HEK293 (cell line): ENCODE measurements at regions not wholly inside any gene's neighbourhood (a gene's known extent, or its start where the extent isn't known, plus 50 kb on each side); places are given as distances from the start of the nearest gene placed in this dataset.

Experiments
- CTCF ChIA-PET: fragments of 350-600 bp; formaldehyde crosslinking; extraction: SDS; loops from one replicate; lab custom pipeline; 2021; ENCODE audit warnings: antibody characterized with exemption; lab: Yijun Ruan, JAX
- POLR2A ChIA-PET: fragments of 300-600 bp; formaldehyde crosslinking; extraction: SDS; loops from one replicate; lab custom pipeline; 2020; ENCODE audit warnings: antibody characterized with exemption, inconsistent platforms; lab: Yijun Ruan, JAX
- H3K27ac ChIP-seq: fragments of 200-500 bp; sonication (Bioruptor generic); 2 replicates; pipeline ENCODE4 v1.5.1; 2014; ENCODE audit warnings: low read depth, low read length, control low read depth, inconsistent platforms; ENCODE audit errors: extremely low read depth
- H3K36me3 ChIP-seq, 2 experiments: fragments of 200-500 bp in 1 of 2; sonication (Bioruptor generic) in 1 of 2; 1 replicate in 1 of 2; 2 replicates in 1 of 2; pipeline ENCODE4 v1.5.1; 2014 to 2017; ENCODE audit warnings: inconsistent platforms in 2 of 2, low read length in 2 of 2; ENCODE audit not compliant: control insufficient read depth in 2 of 2, insufficient read depth in 1 of 2
- H3K4me1 ChIP-seq: fragments of 200-500 bp; sonication (Bioruptor generic); 2 replicates; pipeline ENCODE4 v1.5.1; 2014; ENCODE audit warnings: mild to moderate bottlenecking, low read length, inconsistent platforms; ENCODE audit not compliant: control insufficient read depth, insufficient read depth
- H3K4me3 ChIP-seq: 2 replicates; pipeline ENCODE4 v1.5.1; 2011; ENCODE audit warnings: low read depth, mild to moderate bottlenecking, control low read depth, low read length, moderate library complexity
- H3K9me3 ChIP-seq: fragments of 200-500 bp; sonication (Bioruptor generic); 2 replicates; pipeline ENCODE4 v1.5.1; 2014; ENCODE audit warnings: low read depth, low read length, inconsistent platforms; ENCODE audit not compliant: control insufficient read depth, insufficient read depth
- MEIS1 ChIP-seq: sonication (generic); formaldehyde crosslinking; IDR thresholded peaks from 2 replicates; pipeline ENCODE4 v1.8.1; 2022; ENCODE audit warnings: missing genetic modification reagents, mild to moderate bottlenecking, borderline replicate concordance
- TRIM28 ChIP-seq: IDR thresholded peaks from 2 replicates; pipeline ENCODE4 v1.6.1; 2011; ENCODE audit warnings: low read length, control low read depth, borderline replicate concordance
- ZBTB8A ChIP-seq: fragments of 450-650 bp; formaldehyde crosslinking; IDR thresholded peaks from 2 replicates; pipeline ENCODE4 v1.5.1; 2016; ENCODE audit warnings: missing biosample characterization, missing genetic modification characterization
- ZNF114 ChIP-seq: fragments of 450-650 bp; formaldehyde crosslinking; IDR thresholded peaks from 2 replicates; pipeline ENCODE4 v1.5.0; 2017; ENCODE audit warnings: missing biosample characterization, missing genetic modification characterization
- ZNF16 ChIP-seq: fragments of 450-650 bp; formaldehyde crosslinking; IDR thresholded peaks from 2 replicates; pipeline ENCODE4 v1.5.1; 2016; ENCODE audit warnings: low read depth, missing biosample characterization, missing genetic modification characterization
- ZNF211 ChIP-seq: fragments of 450-650 bp; formaldehyde crosslinking; IDR thresholded peaks from 2 replicates; pipeline ENCODE4 v1.5.1; 2016; ENCODE audit warnings: low read depth, missing biosample characterization, missing genetic modification characterization
- ZNF501 ChIP-seq: fragments of 450-650 bp; formaldehyde crosslinking; IDR thresholded peaks from 2 replicates; pipeline ENCODE4 v1.5.1; 2016; ENCODE audit warnings: missing biosample characterization, missing genetic modification characterization
- ZNF621 ChIP-seq: fragments of 450-650 bp; formaldehyde crosslinking; IDR thresholded peaks from 2 replicates; pipeline ENCODE4 v1.5.1; 2017; ENCODE audit warnings: missing biosample characterization, missing genetic modification characterization
- ZNF629 ChIP-seq: fragments of 450-650 bp; formaldehyde crosslinking; IDR thresholded peaks from 2 replicates; pipeline ENCODE4 v1.5.1; 2017; ENCODE audit warnings: missing biosample characterization, missing genetic modification characterization
- ZNF660 ChIP-seq: fragments of 450-650 bp; IDR thresholded peaks from 2 replicates; pipeline ENCODE4 v1.5.1; 2018; ENCODE audit warnings: missing biosample characterization, mild to moderate bottlenecking, missing genetic modification characterization
- ZNF677 ChIP-seq: fragments of 450-650 bp; IDR thresholded peaks from 2 replicates; pipeline ENCODE4 v1.5.0; 2018; ENCODE audit warnings: missing biosample characterization, mild to moderate bottlenecking, missing genetic modification characterization, moderate library complexity
- ZNF791 ChIP-seq: fragments of 450-650 bp; formaldehyde crosslinking; IDR thresholded peaks from 2 replicates; pipeline ENCODE4 v1.5.1; 2016; ENCODE audit warnings: missing biosample characterization, missing genetic modification characterization
- TF ChIP-seq, protein P1 (sequence below): fragments of 450-650 bp; formaldehyde crosslinking; IDR thresholded peaks from 2 replicates; pipeline ENCODE4 v1.5.1; 2017; ENCODE audit warnings: missing biosample characterization, mild to moderate bottlenecking, missing genetic modification characterization, moderate library complexity
- TF ChIP-seq, protein P2 (sequence below): fragments of 450-650 bp; formaldehyde crosslinking; IDR thresholded peaks from 2 replicates; pipeline ENCODE4 v1.5.1; 2017; ENCODE audit warnings: missing biosample characterization, missing genetic modification characterization
- TF ChIP-seq, protein P3 (sequence below): fragments of 450-650 bp; formaldehyde crosslinking; IDR thresholded peaks from 2 replicates; pipeline ENCODE4 v1.5.1; 2016; ENCODE audit warnings: missing biosample characterization, missing genetic modification characterization, low read depth
- TF ChIP-seq, protein P4 (sequence below): fragments of 450-650 bp; formaldehyde crosslinking; IDR thresholded peaks from 2 replicates; pipeline ENCODE4 v1.5.1; 2016; ENCODE audit warnings: missing biosample characterization, missing genetic modification characterization, low read depth
- TF ChIP-seq, protein P5 (sequence below): fragments of 450-650 bp; formaldehyde crosslinking; IDR thresholded peaks from 2 replicates; pipeline ENCODE4 v1.5.1; 2016; ENCODE audit warnings: missing biosample characterization, missing genetic modification characterization

DNA sequence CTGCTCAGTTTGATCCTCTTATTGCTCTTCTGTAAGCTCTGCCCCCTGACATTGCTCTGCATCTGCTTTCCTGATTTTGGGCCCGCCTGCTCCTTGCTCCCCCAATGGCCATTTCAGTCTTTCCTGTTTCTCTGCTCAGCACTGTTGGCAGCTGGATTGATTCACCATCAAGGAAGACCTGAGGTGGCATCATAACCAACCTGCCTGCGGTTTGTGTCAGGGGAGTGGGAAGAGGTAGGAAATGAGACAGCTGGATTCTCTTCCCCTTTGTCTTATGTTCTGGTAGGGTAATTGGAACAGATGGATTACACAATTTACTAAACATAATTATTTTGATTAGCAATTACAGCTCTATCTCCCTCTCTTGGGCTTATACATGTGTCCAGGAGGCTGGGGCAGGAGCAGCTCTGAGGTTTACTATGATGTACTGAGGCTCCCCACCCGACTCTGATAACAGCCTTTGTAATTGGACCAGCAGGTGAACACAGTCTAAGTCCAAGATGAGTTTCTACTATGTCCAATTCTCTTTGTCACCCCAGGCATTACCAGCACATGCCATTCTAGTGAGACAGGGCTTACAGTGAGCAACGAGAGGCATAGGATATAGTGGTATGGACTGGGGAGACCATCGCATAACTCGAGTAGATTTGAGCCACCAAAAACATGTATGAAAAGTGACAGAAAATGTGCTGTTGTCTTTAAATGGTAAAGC is 151.8 kb upstream of the MMADHC start (continued):
- TF ChIP-seq, protein P1, sequence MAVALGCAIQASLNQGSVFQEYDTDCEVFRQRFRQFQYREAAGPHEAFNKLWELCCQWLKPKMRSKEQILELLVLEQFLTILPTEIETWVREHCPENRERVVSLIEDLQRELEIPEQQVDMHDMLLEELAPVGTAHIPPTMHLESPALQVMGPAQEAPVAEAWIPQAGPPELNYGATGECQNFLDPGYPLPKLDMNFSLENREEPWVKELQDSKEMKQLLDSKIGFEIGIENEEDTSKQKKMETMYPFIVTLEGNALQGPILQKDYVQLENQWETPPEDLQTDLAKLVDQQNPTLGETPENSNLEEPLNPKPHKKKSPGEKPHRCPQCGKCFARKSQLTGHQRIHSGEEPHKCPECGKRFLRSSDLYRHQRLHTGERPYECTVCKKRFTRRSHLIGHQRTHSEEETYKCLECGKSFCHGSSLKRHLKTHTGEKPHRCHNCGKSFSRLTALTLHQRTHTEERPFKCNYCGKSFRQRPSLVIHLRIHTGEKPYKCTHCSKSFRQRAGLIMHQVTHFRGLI = no peak
- TF ChIP-seq ZNF677 (tag by site-specific recombination) = no peak

DNA sequence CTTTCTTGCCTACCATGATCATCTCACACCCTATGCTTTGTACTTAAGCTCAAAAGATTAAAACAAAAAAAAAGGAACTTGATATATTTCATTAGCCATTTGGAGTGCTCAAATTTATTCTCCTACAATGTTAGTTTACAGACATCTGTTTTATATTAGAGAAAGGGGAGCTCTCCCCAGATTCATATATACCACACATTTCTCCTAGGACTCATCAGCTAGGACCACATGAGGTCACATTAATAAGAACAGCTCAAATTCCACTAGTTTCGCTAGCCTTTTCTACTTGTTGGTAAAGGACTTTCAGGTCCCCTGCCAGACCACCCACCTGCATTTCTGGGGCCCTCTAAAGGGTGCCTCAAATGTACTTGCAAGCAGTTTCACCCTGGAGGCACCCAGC is 151.2 kb upstream of the MMADHC start:
- POLR2A ChIA-PET = interaction anchor here (1.0 kb wide), 1 partner anchor 747 kb away, joined by 3 read pairs; no protein-coding TSS in a partner anchor
- peaks cover 3% of the 10 kb centered on the region; the same call in 1 of the 2 replicates for H3K4me1 ChIP-seq
- no peaks in the 10 kb centered on the region for H3K36me3 ChIP-seq
- H3K27ac ChIP-seq = no peak overlapping the region
- H3K9me3 ChIP-seq = no peaks in the 10 kb centered on the region
- H3K4me3 ChIP-seq = no peak overlapping the region
- TF ChIP-seq ZNF629 (tag by site-specific recombination) = no peak
- TF ChIP-seq, protein P2, sequence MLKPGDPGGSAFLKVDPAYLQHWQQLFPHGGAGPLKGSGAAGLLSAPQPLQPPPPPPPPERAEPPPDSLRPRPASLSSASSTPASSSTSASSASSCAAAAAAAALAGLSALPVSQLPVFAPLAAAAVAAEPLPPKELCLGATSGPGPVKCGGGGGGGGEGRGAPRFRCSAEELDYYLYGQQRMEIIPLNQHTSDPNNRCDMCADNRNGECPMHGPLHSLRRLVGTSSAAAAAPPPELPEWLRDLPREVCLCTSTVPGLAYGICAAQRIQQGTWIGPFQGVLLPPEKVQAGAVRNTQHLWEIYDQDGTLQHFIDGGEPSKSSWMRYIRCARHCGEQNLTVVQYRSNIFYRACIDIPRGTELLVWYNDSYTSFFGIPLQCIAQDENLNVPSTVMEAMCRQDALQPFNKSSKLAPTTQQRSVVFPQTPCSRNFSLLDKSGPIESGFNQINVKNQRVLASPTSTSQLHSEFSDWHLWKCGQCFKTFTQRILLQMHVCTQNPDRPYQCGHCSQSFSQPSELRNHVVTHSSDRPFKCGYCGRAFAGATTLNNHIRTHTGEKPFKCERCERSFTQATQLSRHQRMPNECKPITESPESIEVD (tag by site-specific recombination) = no peak
- no peak for TF ChIP-seq MEIS1 (CRISPR knock-in tag)
- no peak for TF ChIP-seq ZNF501 (tag by site-specific recombination)
- CTCF ChIA-PET = no interaction called here

DNA sequence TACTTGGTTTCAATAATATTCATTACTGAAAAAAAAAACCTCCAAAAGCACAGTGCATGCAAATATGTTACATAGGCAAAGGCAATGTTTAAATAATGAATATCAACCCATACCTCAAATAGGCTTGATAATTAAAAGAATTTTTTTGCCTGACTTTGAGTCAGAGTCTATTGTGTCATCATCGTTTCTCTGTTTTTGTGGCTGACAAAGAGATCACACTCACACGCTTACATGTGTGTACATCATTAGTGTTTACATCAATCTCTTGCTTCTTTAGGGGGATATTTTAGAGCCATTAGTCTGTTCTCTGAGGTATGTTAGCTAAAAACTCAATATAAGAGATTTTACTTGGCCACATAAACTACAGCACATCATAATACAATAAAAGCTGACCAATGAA is 150.3 kb upstream of the MMADHC start:
- Histone ChIP-seq H3K4me1 (peaks cover 8% of the 10 kb centered on the region; the same call in 1 of the 2 replicates), H3K36me3 (no peaks in the 10 kb centered on the region), H3K4me3 (no peak overlapping the region), H3K27ac (no peak overlapping the region), H3K9me3 (no peaks in the 10 kb centered on the region)
- ChIA-PET POLR2A (interaction anchor here (1.0 kb wide), 1 partner anchor 747 kb away, joined by 3 read pairs; no protein-coding TSS in a partner anchor), CTCF (no interaction called here)
- TF ChIP-seq ZBTB8A (tag by site-specific recombination) = no peak
- TF ChIP-seq, protein P3, sequence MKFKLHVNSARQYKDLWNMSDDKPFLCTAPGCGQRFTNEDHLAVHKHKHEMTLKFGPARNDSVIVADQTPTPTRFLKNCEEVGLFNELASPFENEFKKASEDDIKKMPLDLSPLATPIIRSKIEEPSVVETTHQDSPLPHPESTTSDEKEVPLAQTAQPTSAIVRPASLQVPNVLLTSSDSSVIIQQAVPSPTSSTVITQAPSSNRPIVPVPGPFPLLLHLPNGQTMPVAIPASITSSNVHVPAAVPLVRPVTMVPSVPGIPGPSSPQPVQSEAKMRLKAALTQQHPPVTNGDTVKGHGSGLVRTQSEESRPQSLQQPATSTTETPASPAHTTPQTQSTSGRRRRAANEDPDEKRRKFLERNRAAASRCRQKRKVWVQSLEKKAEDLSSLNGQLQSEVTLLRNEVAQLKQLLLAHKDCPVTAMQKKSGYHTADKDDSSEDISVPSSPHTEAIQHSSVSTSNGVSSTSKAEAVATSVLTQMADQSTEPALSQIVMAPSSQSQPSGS = no peak
- no peak for TF ChIP-seq ZNF114 (tag by site-specific recombination)
- no peak for TF ChIP-seq ZNF16 (tag by site-specific recombination)

DNA sequence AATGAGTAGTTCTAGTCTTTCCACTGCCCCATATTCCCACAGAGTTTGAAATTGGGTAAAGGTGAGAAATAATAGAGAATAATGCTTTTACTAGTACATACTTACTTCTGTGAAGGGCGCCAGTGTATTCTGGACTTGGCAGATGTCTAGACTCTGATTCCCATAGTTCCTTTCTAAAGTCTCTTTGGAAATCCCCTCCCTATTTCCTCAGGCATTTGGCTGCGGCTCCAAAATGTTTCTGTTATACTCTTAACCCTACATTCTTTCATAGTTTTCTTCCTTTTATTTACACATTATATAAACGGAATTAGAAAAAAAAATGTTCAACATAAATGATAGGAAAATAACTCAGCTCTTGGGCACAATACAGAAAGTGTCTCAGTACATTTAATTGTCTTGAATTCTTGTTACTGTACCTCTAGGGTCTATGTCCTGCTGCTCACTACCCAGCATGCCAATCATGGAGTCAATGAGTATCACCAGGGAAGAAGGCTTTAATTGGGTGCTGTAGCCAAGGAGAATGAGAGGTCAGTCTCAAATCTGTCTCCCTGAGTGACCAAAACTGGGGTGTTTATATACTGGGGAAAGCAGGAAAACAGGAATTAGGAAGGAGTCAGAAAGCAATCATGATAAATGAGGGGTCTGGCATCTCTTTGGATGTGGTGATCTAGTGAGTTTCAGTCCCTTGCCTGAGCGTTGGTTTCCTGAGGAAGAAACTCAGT is 147.8 kb upstream of the MMADHC start:
- ChIA-PET POLR2A (no interaction called here), CTCF (interaction anchor here (0.6 to 1.0 kb wide), 3 partner anchors 57 to 149 kb away, joined by 3 read pairs; no protein-coding TSS in a partner anchor)
- H3K27ac ChIP-seq = no peak overlapping the region
- H3K9me3 ChIP-seq = no peaks in the 10 kb centered on the region
- H3K4me1 ChIP-seq = peaks cover 18% of the 10 kb centered on the region; the same call in 1 of the 2 replicates
- H3K36me3 ChIP-seq = no peaks in the 10 kb centered on the region
- H3K4me3 ChIP-seq = no peak overlapping the region
- TF ChIP-seq ZNF791 (tag by site-specific recombination) (no peak), ZNF660 (no peak), TRIM28 (no peak), ZNF211 (tag by site-specific recombination) (no peak), ZNF621 (tag by site-specific recombination) (no peak)
- TF ChIP-seq, protein P4, sequence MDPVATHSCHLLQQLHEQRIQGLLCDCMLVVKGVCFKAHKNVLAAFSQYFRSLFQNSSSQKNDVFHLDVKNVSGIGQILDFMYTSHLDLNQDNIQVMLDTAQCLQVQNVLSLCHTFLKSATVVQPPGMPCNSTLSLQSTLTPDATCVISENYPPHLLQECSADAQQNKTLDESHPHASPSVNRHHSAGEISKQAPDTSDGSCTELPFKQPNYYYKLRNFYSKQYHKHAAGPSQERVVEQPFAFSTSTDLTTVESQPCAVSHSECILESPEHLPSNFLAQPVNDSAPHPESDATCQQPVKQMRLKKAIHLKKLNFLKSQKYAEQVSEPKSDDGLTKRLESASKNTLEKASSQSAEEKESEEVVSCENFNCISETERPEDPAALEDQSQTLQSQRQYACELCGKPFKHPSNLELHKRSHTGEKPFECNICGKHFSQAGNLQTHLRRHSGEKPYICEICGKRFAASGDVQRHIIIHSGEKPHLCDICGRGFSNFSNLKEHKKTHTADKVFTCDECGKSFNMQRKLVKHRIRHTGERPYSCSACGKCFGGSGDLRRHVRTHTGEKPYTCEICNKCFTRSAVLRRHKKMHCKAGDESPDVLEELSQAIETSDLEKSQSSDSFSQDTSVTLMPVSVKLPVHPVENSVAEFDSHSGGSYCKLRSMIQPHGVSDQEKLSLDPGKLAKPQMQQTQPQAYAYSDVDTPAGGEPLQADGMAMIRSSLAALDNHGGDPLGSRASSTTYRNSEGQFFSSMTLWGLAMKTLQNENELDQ (tag by site-specific recombination) = no peak
- TF ChIP-seq, protein P5, sequence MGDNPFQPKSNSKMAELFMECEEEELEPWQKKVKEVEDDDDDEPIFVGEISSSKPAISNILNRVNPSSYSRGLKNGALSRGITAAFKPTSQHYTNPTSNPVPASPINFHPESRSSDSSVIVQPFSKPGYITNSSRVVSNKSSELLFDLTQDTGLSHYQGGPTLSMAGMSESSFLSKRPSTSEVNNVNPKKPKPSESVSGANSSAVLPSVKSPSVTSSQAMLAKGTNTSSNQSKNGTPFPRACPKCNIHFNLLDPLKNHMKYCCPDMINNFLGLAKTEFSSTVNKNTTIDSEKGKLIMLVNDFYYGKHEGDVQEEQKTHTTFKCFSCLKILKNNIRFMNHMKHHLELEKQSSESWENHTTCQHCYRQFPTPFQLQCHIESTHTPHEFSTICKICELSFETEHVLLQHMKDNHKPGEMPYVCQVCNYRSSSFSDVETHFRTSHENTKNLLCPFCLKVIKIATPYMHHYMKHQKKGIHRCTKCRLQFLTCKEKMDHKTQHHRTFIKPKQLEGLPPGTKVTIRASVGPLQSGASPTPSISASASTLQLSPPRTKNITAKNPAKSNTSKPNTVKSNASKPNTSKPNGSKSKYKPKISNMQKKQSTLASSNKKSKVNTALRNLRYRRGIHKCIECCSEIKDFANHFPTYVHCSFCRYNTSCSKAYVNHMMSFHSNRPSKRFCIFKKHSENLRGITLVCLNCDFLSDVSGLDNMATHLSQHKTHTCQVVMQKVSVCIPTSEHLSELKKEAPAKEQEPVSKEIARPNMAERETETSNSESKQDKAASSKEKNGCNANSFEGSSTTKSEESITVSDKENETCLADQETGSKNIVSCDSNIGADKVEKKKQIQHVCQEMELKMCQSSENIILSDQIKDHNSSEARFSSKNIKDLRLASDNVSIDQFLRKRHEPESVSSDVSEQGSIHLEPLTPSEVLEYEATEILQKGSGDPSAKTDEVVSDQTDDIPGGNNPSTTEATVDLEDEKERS (tag by site-specific recombination) = no peak
